HUES64 (cell line): ENCODE measurements at regions not wholly inside any gene's neighbourhood (a gene's known extent, or its start where the extent isn't known, plus 50 kb on each side); places are given as distances from the start of the nearest gene placed in this dataset.

Experiments used
- H3K27ac ChIP-seq: 2 replicates; pipeline ENCODE4 v1.7.0; 2013; ENCODE audit warnings: low read depth, low read length, inconsistent platforms
- H3K27me3 ChIP-seq: 2 replicates; pipeline ENCODE4 v1.6.1; 2013; ENCODE audit warnings: mild to moderate bottlenecking, low read length; ENCODE audit not compliant: insufficient read depth
- H3K36me3 ChIP-seq: 2 replicates; pipeline ENCODE4 v1.6.1; 2013; ENCODE audit warnings: mild to moderate bottlenecking, low read length; ENCODE audit not compliant: insufficient read depth
- H3K4me1 ChIP-seq: 2 replicates; pipeline ENCODE4 v1.6.1; 2013; ENCODE audit warnings: mild to moderate bottlenecking, low read length, moderate library complexity; ENCODE audit not compliant: insufficient read depth
- H3K4me3 ChIP-seq: 2 replicates; pipeline ENCODE4 v1.5.1; 2013; ENCODE audit warnings: mild to moderate bottlenecking, low read length, moderate library complexity
- H3K9ac ChIP-seq: 2 replicates; pipeline ENCODE4 v1.6.1; 2013; ENCODE audit warnings: mild to moderate bottlenecking, low read depth, low read length
- H3K9me3 ChIP-seq: 2 replicates; pipeline ENCODE4 v1.6.1; 2013; ENCODE audit warnings: low read depth, low read length; ENCODE audit not compliant: insufficient read depth
- WGBS: fragments of 150-250, 120-280 bp; methylation state at CpG from one replicate; pipeline ENCODE4 v1.1.7; 2013; ENCODE audit warnings: missing lambda C conversion rate; 5-methylcytosine and 5-hydroxymethylcytosine counted together

- Histone ChIP-seq H3K9me3 (peaks cover 8% of the 10 kb centered on the region; the same call in 1 of the 2 replicates), H3K36me3 (no peaks in the 10 kb centered on the region), H3K4me1 (no peaks in the 10 kb centered on the region), H3K9ac (no peak overlapping the region), H3K27ac (no peak overlapping the region), H3K4me3 (no peak overlapping the region), H3K27me3 (peaks cover 34% of the 10 kb centered on the region)
- WGBS: 45% methylated on average over 2 of the region's 4 CpGs
Measured at GRCh38 chr6:29884261-29884660, 56.6 kb downstream of the HLA-G start.

GRCh38 chr6:29886701-29887100 lies 55.6 kb upstream of the HLA-A start:
- Histone ChIP-seq H3K9ac (no peak overlapping the region), H3K4me1 (no peaks in the 10 kb centered on the region), H3K9me3 (peaks cover 5% of the 10 kb centered on the region; the same call in 1 of the 2 replicates), H3K4me3 (no peak overlapping the region), H3K36me3 (no peaks in the 10 kb centered on the region), H3K27ac (no peak overlapping the region), H3K27me3 (peaks cover 39% of the 10 kb centered on the region)
- 66% methylated on average over 4 of the region's 5 CpGs for WGBS

- Histone ChIP-seq H3K27me3 (peaks cover 39% of the 10 kb centered on the region), H3K9me3 (no peaks in the 10 kb centered on the region; the same call in 1 of the 2 replicates), H3K9ac (no peak overlapping the region), H3K36me3 (no peaks in the 10 kb centered on the region), H3K27ac (no peak overlapping the region), H3K4me3 (peak overlapping the region; percentile 54), H3K4me1 (no peaks in the 10 kb centered on the region)
- WGBS: 7% methylated on average over 27 of the region's 28 CpGs
Measured at GRCh38 chr6:29887330-29887818, 55.0 kb upstream of the HLA-A start.

GRCh38 chr6:29887819-29888776 lies 54.2 kb upstream of the HLA-A start:
- Histone ChIP-seq H3K9me3 (no peaks in the 10 kb centered on the region), H3K27ac (no peak overlapping the region), H3K9ac (no peak overlapping the region), H3K36me3 (no peaks in the 10 kb centered on the region), H3K27me3 (peaks cover 39% of the 10 kb centered on the region), H3K4me3 (peak overlapping the region; percentile 54), H3K4me1 (no peaks in the 10 kb centered on the region)
- 5% methylated on average over 90 of the region's 101 CpGs for WGBS
